OCI-LY1 (cell line): ENCODE measurements at regions not wholly inside any gene's neighbourhood (a gene's known extent, or its start where the extent isn't known, plus 50 kb on each side); places are given as distances from the start of the nearest gene placed in this dataset.

ENCODE experiments used
- EZH2 ChIP-seq: fragments of 200-600 bp; sonication (generic), shearing (Covaris generic); IDR thresholded peaks from 2 replicates; pipeline ENCODE4 v1.8.0; 2017; ENCODE audit warnings: borderline replicate concordance, mixed run types, mild to moderate bottlenecking, antibody characterized with exemption, low read length, moderate library complexity, mixed read lengths
- TF ChIP-seq, protein P1 (sequence below): fragments of 200-600 bp; sonication (generic), shearing (Covaris generic); IDR thresholded peaks from 2 replicates; pipeline ENCODE4 v1.5.1; 2017; ENCODE audit warnings: mild to moderate bottlenecking, antibody characterized with exemption, low read length, moderate library complexity, mixed read lengths

DNA sequence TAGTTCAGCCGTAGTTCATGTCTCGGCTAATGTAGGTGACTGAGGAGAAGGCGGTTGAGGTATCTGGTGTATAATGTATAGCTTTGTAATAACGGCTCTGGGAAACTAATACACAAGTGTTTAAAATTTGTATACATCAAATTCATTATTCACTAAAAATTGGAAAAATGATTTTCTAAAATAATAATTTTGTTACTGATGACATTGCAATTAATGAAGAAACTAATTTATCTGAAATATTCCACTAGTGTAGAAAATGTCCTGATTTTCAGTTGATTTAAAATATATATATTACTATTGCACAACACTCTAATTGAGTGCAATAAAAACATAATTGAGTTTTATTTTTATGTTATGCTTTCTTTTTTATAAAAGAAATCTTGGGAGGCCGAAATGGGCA, 823.0 kb downstream of the TAF11L14 start:
- TF ChIP-seq, protein P1, sequence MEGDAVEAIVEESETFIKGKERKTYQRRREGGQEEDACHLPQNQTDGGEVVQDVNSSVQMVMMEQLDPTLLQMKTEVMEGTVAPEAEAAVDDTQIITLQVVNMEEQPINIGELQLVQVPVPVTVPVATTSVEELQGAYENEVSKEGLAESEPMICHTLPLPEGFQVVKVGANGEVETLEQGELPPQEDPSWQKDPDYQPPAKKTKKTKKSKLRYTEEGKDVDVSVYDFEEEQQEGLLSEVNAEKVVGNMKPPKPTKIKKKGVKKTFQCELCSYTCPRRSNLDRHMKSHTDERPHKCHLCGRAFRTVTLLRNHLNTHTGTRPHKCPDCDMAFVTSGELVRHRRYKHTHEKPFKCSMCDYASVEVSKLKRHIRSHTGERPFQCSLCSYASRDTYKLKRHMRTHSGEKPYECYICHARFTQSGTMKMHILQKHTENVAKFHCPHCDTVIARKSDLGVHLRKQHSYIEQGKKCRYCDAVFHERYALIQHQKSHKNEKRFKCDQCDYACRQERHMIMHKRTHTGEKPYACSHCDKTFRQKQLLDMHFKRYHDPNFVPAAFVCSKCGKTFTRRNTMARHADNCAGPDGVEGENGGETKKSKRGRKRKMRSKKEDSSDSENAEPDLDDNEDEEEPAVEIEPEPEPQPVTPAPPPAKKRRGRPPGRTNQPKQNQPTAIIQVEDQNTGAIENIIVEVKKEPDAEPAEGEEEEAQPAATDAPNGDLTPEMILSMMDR, result no peak
- no peak for TF ChIP-seq EZH2
